SHP77 treated with DMSO at 0.1 percent for 48 hours (cell line): ENCODE measurements at regions not wholly inside any gene's neighbourhood (a gene's known extent, or its start where the extent isn't known, plus 50 kb on each side); places are given as distances from the start of the nearest gene placed in this dataset.

Experiments
- DNase-seq: peaks from one replicate; lab custom pipeline; 2025; lab: John Stamatoyannopoulos, UW

- no peak for DNase-seq
Measured at GRCh38 chr7:106957766-106958165, 86.7 kb upstream of the PRKAR2B start.

DNA sequence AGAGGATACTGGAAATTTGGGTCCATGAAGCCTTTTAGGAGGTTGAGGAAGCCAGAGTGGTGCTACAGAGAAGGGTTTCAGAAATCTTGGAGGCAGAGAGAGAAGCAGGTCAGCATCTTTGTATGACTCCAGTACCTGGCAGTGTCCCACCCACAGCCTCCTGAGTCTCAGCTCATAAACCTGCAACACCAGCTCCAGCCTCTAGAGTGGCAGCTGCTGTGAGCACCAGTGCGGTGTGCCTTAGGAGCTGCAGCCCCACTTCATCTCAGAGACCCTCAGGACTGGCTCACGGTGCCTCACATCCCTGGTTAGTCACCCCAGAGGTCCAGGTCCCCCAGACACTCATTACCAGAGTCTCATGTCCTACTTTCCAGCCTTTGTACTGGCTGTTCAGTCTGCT, 84.8 kb upstream of the PRKAR2B start:
- no peak for DNase-seq

- DNase-seq: no peak
Measured at GRCh38 chr7:106962751-106963150, 81.8 kb upstream of the PRKAR2B start.

GRCh38 chr7:106964466-106964865, 80.0 kb upstream of the PRKAR2B start:
- DNase-seq: no peak

DNA sequence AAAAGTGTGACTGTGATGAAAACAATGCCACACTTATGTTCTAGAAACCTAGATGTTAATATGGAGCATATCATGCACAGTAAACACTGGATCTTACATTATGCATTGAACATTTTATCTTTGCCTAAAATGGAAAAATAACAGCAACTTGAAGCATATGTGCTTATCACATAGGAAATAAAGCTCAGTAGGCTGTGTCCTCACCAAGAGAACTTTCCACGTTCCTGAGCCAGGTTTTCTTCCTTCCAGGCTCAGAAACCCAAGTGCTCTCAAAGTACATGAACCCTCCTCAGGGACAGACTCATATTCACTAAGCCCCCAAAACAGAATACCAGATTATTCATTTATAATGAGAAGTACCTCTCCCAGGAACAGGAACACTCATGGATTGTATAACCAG, 79.4 kb upstream of the PRKAR2B start:
- DNase-seq: no peak

DNA sequence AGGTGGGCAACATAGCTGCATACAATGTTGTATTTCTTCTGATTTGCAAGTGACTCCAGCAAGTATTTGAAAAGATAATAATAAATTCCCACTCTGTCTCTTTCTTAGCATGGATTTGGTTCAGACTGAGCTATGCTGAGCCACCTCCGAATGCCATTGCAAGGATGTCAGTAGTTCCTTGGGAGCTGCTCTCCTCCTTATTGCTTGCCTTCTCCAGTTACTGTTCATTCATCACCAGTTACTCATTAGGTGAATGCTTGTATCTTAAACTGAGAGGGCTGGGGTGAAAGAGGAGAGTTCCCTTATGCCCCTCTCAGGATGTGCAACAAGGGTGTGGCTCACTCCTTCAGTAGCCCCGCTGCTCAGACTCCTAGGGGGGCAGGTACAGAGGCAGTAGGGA, 78.4 kb upstream of the PRKAR2B start:
- no peak for DNase-seq

DNA sequence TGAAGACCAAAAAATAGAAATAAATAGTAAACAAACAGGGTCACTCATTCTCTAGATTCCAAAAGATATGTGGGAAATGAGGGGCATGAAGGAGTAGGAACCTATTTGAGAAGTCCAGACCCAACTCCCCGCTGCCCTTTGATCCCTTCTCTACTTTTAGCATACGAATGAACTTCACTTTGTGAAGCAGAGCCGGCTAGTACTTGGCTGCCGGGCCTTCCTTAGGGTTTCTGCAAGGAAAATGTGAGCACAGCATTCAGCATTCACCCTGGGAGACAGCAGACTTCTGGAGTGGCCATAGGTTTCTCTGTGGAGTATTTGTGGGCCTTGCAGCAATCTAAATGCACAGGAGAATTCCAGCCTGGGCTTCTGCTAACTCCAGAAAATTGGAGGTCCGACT, 76.3 kb upstream of the PRKAR2B start:
- DNase-seq: no peak

GRCh38 chr7:106978425-106979420, 65.8 kb upstream of the PRKAR2B start:
- no peak for DNase-seq

DNA sequence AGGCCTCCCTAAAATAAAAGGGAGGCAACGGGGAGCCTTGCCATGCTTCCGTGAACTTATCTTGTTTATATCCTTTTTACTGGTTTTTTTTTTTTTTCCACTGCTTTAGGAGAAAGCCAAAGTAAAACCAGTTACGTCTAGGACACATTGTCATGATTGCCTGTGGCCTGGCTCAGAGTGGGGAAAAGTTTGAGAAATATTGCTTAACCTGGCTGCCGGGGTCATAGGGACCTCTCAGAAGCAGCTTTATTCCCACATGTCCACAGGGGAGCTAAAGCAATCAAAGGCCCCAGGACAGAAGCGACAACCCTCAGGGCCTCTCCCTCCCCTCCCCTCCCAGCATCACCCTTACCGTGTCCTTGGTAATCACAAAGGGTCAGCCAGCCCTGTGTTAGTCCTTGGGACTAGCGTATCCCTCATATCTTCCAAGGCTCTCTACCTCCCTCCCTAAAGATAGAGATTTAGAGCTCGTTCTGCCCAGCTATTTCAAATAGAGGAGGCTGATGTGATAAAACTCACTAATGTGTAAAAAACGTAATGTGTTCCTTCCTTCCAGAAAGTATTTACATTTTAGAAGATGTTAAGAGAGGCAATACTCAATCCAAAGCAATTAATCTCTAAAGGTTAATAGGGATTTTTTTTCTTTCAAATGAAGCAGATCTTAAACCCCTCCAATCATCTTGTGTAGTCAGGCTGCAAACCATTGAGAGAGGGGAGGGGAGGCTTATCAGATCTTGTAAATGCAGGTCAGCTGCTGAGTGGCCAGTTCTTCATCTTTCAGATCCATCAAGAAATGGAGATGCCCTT, 64.8 kb upstream of the PRKAR2B start:
- DNase-seq: no peak

DNA sequence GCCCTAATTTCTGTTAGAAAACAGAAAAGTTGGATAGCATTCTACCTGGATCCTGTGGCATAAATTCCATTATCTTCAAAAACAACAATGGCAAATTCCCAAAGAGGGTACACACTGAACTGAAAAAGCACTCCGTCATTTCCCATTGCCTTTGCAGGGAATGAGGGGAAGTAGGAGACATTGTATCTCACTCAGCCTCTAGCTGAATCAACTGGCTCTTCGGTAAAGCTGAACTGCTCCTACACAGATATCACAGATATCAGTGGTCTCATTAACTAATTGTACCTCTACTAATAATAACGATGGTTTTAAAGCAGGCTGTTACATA, 64.2 kb upstream of the PRKAR2B start:
- DNase-seq: no peak

GRCh38 chr7:106982415-106982814, 62.1 kb upstream of the PRKAR2B start:
- peak; percentile 23 for DNase-seq

DNA sequence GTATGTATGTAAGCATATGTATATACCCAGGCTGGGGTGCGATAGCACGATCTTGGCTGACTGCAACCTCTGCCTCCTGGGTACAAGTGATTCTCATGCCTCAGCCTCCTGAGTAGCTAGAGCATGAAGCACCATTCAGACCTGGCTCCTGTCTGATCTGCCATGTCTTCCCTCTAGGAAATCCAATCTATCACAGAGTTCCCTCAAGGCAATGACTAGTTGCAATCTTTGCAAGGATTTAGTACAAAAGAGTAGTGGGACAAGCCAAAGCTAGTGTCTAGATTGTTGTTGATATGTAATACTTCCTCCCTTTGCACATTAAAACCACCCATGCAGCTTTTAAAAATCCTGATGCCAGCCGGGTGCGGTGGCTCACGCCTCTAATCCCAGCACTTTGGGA, 60.5 kb upstream of the PRKAR2B start:
- DNase-seq: no peak

DNA sequence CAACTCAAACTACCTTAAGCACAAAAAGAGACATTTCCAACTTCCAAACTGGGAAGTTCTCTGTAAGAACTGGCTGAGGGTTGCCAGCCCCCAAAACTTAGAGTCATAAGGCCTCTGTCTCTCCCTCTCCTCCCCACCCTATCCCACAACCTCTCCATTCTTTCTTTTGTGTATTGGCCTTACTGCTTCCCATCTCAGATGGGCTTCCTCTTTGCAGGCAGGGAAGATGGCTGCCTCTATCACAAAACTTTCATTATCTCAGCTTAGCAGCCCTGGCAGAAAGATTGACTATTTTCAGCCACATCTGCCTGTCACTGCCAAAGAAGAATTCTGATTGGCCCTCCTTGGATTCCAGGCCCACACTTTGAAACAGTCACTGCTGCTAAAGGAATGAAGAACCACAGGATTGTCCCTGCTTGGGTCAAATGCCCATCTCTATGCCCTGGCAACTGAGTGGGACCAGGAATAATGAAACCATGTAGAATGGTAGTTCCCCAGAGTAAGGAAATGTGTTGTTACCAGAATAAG, 58.0 kb upstream of the PRKAR2B start:
- DNase-seq: no peak

DNA sequence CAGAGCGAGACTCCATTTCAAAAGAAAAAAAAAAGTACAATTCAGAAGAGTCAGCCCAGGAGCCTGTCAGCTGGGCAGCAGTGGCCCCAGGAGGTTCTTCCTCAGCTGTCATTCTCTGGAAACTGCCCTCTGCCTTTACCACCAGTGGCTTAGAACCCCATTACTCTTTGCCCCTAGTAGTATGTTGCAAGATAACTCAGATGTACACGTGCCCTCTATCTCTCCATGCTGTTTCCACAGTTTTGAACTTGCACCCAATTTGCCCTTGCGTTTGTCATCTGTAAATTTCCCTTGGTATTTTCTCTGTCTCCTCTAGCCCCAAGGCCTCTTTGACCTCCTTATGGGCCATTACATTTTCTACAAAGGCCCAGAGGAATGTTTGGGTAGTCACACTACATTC, 56.7 kb upstream of the PRKAR2B start:
- DNase-seq: no peak

- no peak for DNase-seq
Measured at GRCh38 chr7:106992511-106992910, 52.0 kb upstream of the PRKAR2B start.
